Lower leg skin (tissue), 4 donors: ENCODE measurements at regions not wholly inside any gene's neighbourhood (a gene's known extent, or its start where the extent isn't known, plus 50 kb on each side); places are given as distances from the start of the nearest gene placed in this dataset.

Source experiments
- DNase-seq, 2 donors: peaks; one replicate each; pipeline ENCODE4 v3.0.0-alpha.2; 2019; ENCODE audit warnings: low spot score in 2 of 2
- H3K4me3 ChIP-seq: fragments of 200-600 bp; sonication (generic); 2 replicates; pipeline ENCODE4 v1.5.1; 2017; ENCODE audit warnings: mild to moderate bottlenecking, low read depth; ENCODE audit not compliant: poor library complexity, severe bottlenecking
- POLR2A ChIP-seq, 2 donors: fragments of 450-650 bp; IDR thresholded peaks; one replicate each; pipeline ENCODE4 v1.6.1; 2016 to 2017; ENCODE audit warnings: antibody characterized with exemption in 2 of 2, mild to moderate bottlenecking in 1 of 2, moderate library complexity in 1 of 2
- WGBS, 2 donors: methylation state at CpG; one replicate each; pipeline ENCODE4 v1.1.5; 2018; 5-methylcytosine and 5-hydroxymethylcytosine counted together
- intact Hi-C: fragments of 100-400 bp; cut with DNase I; formaldehyde crosslinking; loops from one replicate; pipeline ENCODE4 v1.15.0; 2023; ENCODE audit warnings: low total_unique reads
- TF ChIP-seq, protein P1 (sequence below), 3 donors: fragments of 450-650 bp; IDR thresholded peaks; one replicate each; pipeline ENCODE4 v1.5.1; 2016; ENCODE audit warnings: antibody characterized with exemption in 3 of 3, mild to moderate bottlenecking in 3 of 3, moderate library complexity in 2 of 3

DNA sequence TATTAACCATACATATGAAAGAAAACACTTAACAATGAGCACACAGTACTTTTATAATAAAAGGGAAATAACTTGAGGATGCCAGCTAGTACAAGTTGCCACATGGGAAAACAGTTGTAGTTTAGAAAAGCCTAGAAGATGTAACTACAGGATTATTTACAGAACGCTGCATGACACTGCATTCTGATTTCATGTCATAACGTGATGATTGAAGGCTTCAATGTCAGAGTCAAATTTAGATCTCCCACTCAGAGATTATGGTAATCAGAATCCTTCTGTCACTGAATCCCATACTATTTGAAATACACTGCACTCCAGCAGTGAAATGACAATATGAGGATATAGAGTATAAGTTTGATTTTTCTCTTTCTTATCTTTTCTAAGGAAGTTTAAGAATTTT is 253.9 kb upstream of the LRRN1 start:
- DNase-seq, result no peak
- intact Hi-C loops, result no loop called here
- 41 to 53% methylated on average over 2 of the region's 2 CpGs for WGBS, 2 donors
- no peak for TF ChIP-seq POLR2A (IDR thresholded peaks at IDR 0.05)
- TF ChIP-seq, protein P1, sequence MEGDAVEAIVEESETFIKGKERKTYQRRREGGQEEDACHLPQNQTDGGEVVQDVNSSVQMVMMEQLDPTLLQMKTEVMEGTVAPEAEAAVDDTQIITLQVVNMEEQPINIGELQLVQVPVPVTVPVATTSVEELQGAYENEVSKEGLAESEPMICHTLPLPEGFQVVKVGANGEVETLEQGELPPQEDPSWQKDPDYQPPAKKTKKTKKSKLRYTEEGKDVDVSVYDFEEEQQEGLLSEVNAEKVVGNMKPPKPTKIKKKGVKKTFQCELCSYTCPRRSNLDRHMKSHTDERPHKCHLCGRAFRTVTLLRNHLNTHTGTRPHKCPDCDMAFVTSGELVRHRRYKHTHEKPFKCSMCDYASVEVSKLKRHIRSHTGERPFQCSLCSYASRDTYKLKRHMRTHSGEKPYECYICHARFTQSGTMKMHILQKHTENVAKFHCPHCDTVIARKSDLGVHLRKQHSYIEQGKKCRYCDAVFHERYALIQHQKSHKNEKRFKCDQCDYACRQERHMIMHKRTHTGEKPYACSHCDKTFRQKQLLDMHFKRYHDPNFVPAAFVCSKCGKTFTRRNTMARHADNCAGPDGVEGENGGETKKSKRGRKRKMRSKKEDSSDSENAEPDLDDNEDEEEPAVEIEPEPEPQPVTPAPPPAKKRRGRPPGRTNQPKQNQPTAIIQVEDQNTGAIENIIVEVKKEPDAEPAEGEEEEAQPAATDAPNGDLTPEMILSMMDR (IDR thresholded peaks at IDR 0.05), result no peak
- no peak overlapping the region for H3K4me3 ChIP-seq

DNA sequence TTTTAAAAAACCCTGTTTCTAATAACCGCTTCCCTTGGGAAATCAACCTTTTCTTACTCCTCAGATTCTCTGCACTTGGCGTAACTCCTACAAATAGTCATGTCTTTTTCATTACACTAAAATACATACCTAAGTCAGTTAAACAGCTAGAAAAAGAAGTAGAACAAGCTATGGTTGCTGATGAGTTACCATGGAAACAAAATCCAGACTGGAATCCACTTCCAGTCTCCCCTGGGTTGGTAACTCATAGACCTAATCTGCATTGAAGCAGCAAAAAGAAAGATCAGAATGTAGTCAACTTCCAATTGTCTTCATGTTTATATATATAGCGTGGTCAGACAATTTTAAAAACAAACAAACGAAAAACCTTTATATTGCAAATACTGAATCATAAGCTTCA is 260.8 kb upstream of the LRRN1 start:
- DNase-seq, result no peak
- WGBS, 2 donors, result 95 to 97% methylated on average over 4 of the region's 4 CpGs
- TF ChIP-seq, protein P1 (IDR thresholded peaks at IDR 0.05), result no peak
- no peak for TF ChIP-seq POLR2A (IDR thresholded peaks at IDR 0.05)
- intact Hi-C loops, result loop anchor here (5.0 kb wide), 1 partner anchor 1139 kb away; no protein-coding TSS in a partner anchor
- H3K4me3 ChIP-seq, result no peak overlapping the region

DNA sequence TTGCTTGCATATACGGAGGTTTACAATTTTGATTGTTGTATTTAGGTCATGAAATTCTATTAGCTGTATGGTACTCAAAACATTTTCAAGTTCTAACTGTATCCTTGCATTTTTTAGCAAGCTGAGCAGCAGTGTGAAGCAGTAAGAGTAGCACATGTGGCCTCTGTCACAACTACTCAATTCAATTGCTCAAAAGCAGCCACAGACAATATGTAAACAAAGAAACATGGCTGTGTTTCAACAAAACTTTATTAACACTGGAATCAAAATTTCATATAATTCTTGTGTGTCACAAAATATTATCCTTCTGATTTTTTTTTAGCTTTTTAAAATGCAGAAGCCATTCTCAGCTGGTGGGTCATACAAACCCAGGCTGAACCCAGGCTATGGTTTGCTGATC is 266.7 kb upstream of the LRRN1 start:
- intact Hi-C loops, result no loop called here
- WGBS, 2 donors, result 3 to 89% methylated on average over 1 of the region's 1 CpG
- H3K4me3 ChIP-seq, result no peak overlapping the region
- DNase-seq, result no peak
- TF ChIP-seq POLR2A (IDR thresholded peaks at IDR 0.05), result no peak
- TF ChIP-seq, protein P1 (IDR thresholded peaks at IDR 0.05), result no peak

DNA sequence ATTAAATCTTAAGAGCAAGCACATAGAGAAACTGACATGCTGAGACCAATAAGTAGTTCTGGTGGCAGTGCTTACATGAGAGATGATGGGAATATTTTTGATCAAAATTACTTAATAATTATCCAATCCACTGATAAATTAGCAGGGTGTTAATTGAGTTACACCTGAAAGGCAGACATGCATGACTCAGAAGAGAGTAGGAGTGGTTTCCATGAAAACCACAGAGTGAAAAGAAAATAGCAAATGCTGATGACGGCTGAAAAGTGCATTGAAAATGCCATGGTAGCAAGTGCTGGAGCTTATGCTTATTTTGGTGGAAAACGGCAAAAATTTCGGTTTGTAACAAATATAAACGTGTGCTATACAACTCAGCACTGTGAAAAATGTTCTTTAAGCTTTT is 267.8 kb upstream of the LRRN1 start:
- no peak for DNase-seq
- intact Hi-C loops, result no loop called here
- TF ChIP-seq, protein P1 (IDR thresholded peaks at IDR 0.05), result no peak
- TF ChIP-seq POLR2A (IDR thresholded peaks at IDR 0.05), result no peak
- no peak overlapping the region for H3K4me3 ChIP-seq
- 79 to 83% methylated on average over 4 of the region's 4 CpGs for WGBS, 2 donors

DNA sequence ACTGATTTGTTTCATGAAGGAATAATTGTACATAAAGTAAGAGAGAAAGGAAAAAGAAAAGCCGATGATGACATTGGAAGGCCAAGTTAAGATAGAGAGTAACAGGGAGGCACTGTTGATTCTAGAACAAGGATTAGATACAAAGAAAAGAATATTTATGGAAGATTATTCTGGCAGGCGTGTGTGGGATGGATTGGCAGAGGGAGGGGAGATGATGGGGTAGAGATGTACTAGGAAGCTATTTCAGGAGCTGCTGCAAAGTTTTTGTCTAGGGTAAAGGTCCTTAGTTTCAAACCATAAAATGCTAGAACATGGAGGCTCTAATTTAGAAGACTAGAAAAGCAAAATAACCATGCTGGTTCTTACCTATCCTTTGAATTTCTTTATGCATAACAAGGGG is 280.0 kb upstream of the LRRN1 start:
- no peak overlapping the region for H3K4me3 ChIP-seq
- TF ChIP-seq, protein P1 (IDR thresholded peaks at IDR 0.05), result no peak
- no peak for TF ChIP-seq POLR2A (IDR thresholded peaks at IDR 0.05)
- 41 to 68% methylated on average over 2 of the region's 2 CpGs for whole genome bisulfite sequencing, 2 donors
- no peak for DNase-seq
- intact Hi-C loops, result no loop called here

DNA sequence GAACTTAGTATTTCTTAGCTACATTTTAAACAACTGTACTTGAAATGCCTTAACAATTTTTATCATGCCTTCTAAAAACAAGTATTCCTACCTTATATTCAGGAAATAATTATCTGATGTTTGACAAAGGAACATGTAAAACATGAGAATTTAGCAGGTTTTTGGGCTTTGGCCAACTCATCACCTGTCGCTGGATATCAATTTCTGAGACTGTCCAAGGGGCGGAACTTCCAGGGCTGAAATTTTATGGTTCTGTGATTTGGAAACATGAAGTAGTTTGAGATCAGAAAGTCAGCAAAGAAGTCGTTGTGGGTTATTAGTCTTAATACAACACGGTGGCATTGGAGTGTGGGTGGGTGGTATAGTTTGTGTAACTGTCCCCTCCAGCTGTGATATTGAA is 282.2 kb upstream of the LRRN1 start:
- H3K4me3 ChIP-seq, result no peak overlapping the region
- intact Hi-C loops, result no loop called here
- 77 to 81% methylated on average over 4 of the region's 4 CpGs for WGBS, 2 donors
- DNase-seq, result no peak
- TF ChIP-seq, protein P1 (IDR thresholded peaks at IDR 0.05), result no peak
- no peak for TF ChIP-seq POLR2A (IDR thresholded peaks at IDR 0.05)
